PC-3 (cell line): ENCODE measurements at regions not wholly inside any gene's neighbourhood (a gene's known extent, or its start where the extent isn't known, plus 50 kb on each side); places are given as distances from the start of the nearest gene placed in this dataset.

Source experiments
- ATAC-seq: fragments of 200-7000 bp; cut with Tn5 transposase; 2 replicates; pipeline ENCODE4 v1.9.1; 2020; ENCODE audit warnings: mild to moderate bottlenecking, moderate library complexity
- BruUV-seq: library from RNA; stranded (reverse); fragments of 400-500 nt; replicated peaks from 2 replicates; lab custom pipeline; 2021; lab: Mats Ljungman, UMichigan
- CTCF ChIA-PET: fragments of 300-600 bp; sonication (Branson Sonifier 250); formaldehyde crosslinking; loops from one replicate; lab custom pipeline; 2022; ENCODE audit warnings: antibody characterized with exemption; lab: Charles Lee
- POLR2A ChIA-PET: fragments of 300-600 bp; sonication (Branson Sonifier 250); formaldehyde crosslinking; loops from one replicate; lab custom pipeline; 2022; ENCODE audit warnings: antibody characterized with exemption; ENCODE audit not compliant: unreplicated experiment; lab: Charles Lee
- DNase-seq: peaks from one replicate; pipeline ENCODE4 v3.0.0-alpha.2; 2015
- H2AFZ ChIP-seq: fragments of 300-600 bp; sonication (generic); 2 replicates; pipeline ENCODE4 v1.6.0; 2016; ENCODE audit warnings: antibody characterized with exemption, low read length
- H3F3A ChIP-seq: fragments of 300-600 bp; sonication (generic); one replicate; pipeline ENCODE4 v1.6.0; 2017; ENCODE audit warnings: antibody characterized with exemption, low read length, control low read depth, mild to moderate bottlenecking; ENCODE audit not compliant: unreplicated experiment
- H3K27ac ChIP-seq: fragments of 300-600 bp; sonication (generic); 2 replicates; pipeline ENCODE4 v1.5.1; 2016; ENCODE audit warnings: mild to moderate bottlenecking, low read length
- H3K27me3 ChIP-seq: fragments of 300-600 bp; sonication (generic); 2 replicates; pipeline ENCODE4 v1.6.1; 2016; ENCODE audit warnings: low read length, mixed read lengths
- H3K36me3 ChIP-seq: fragments of 300-600 bp; sonication (generic); 2 replicates; pipeline ENCODE4 v1.6.1; 2016; ENCODE audit warnings: low read depth, mixed run types, low read length, mixed read lengths
- H3K4me1 ChIP-seq: fragments of 300-600 bp; sonication (generic); 2 replicates; pipeline ENCODE4 v1.5.1; 2016; ENCODE audit warnings: low read length; ENCODE audit not compliant: insufficient read depth
- H3K4me2 ChIP-seq: fragments of 300-600 bp; sonication (generic); 2 replicates; pipeline ENCODE4 v1.6.0; 2016; ENCODE audit warnings: low read length
- H3K4me3 ChIP-seq: fragments of 300-600 bp; sonication (generic); 2 replicates; pipeline ENCODE4 v1.5.1; 2016; ENCODE audit warnings: mild to moderate bottlenecking, low read length, mixed read lengths
- H3K79me2 ChIP-seq: fragments of 300-600 bp; sonication (generic); 2 replicates; pipeline ENCODE4 v1.6.1; 2017; ENCODE audit warnings: low read length, mixed read lengths
- H3K9ac ChIP-seq: fragments of 300-600 bp; sonication (generic); 2 replicates; pipeline ENCODE4 v1.6.0; 2016; ENCODE audit warnings: mild to moderate bottlenecking, low read length
- H3K9me2 ChIP-seq: fragments of 300-600 bp; sonication (generic); replicated peaks from 2 replicates; pipeline ENCODE4 v1.6.1; 2016; ENCODE audit warnings: mixed run types, low read length, mixed read lengths
- H3K9me3 ChIP-seq: fragments of 300-600 bp; sonication (generic); 2 replicates; pipeline ENCODE4 v1.6.1; 2016; ENCODE audit warnings: low read length, mixed read lengths
- H4K20me1 ChIP-seq: fragments of 300-600 bp; sonication (generic); 2 replicates; pipeline ENCODE4 v1.6.1; 2016; ENCODE audit warnings: low read length, mixed read lengths
- CTCF ChIP-seq: fragments of 300-600 bp; sonication (generic); conservative IDR thresholded peaks from 2 replicates; pipeline ENCODE4 v1.5.1; 2017; ENCODE audit warnings: antibody characterized with exemption, low read depth, mild to moderate bottlenecking, low read length
- EZH2 ChIP-seq: fragments of 300-600 bp; sonication (generic); IDR thresholded peaks from one replicate; pipeline ENCODE4 v1.6.1; 2017; ENCODE audit warnings: antibody characterized with exemption, mild to moderate bottlenecking, low read length; ENCODE audit not compliant: unreplicated experiment
- EZH2phosphoT487 ChIP-seq: fragments of 300-600 bp; sonication (generic); IDR thresholded peaks from 2 replicates; pipeline ENCODE4 v1.6.1; 2018; ENCODE audit warnings: mild to moderate bottlenecking, antibody characterized with exemption, low read length, borderline replicate concordance
- intact Hi-C: fragments of 100-400 bp; cut with micrococcal nuclease; formaldehyde crosslinking; loops from 2 replicates; pipeline ENCODE4 v1.9.0; 2023

DNA sequence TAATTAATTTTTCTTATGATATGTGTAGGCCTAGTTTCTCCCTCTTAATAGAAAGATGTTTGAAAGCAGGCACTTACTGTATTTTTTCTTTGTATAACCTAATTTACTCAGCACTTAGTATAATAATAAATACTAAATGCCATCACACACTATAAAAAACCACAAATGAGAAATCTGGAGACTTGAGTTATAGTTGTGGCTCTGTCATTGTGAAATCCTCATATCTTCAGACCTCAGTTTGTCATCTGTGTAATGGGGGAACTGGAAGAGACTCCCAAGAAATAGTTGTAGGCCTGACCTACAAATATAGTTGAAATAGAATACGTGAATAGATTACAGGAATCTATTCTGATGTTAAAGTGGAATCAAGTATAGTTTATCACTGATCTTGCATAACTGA lies 287.6 kb upstream of the DPH6 start:
- intact Hi-C loops: no loop called here
- H3K4me2 ChIP-seq: no peak overlapping the region
- DNase-seq (no peak), ATAC-seq (no peak)
- BruUV-seq: no TSS peak
- H3F3A ChIP-seq: no peaks in the 10 kb centered on the region
- no peaks in the 10 kb centered on the region for H4K20me1 ChIP-seq
- no peak overlapping the region for H3K27ac ChIP-seq
- TF ChIP-seq EZH2: no peak
- TF ChIP-seq CTCF: no peak
- TF ChIP-seq EZH2phosphoT487: no peak
- no peaks in the 10 kb centered on the region for H3K9me3 ChIP-seq
- H2AFZ ChIP-seq: no peak overlapping the region
- H3K9ac ChIP-seq: no peak overlapping the region
- H3K4me3 ChIP-seq: no peak overlapping the region
- H3K36me3 ChIP-seq: no peaks in the 10 kb centered on the region
- ChIA-PET POLR2A (no interaction called here), CTCF (no interaction called here)
- no peaks in the 10 kb centered on the region for H3K27me3 ChIP-seq
- no peaks in the 10 kb centered on the region for H3K9me2 ChIP-seq
- H3K79me2 ChIP-seq: no peaks in the 10 kb centered on the region
- no peaks in the 10 kb centered on the region for H3K4me1 ChIP-seq

DNA sequence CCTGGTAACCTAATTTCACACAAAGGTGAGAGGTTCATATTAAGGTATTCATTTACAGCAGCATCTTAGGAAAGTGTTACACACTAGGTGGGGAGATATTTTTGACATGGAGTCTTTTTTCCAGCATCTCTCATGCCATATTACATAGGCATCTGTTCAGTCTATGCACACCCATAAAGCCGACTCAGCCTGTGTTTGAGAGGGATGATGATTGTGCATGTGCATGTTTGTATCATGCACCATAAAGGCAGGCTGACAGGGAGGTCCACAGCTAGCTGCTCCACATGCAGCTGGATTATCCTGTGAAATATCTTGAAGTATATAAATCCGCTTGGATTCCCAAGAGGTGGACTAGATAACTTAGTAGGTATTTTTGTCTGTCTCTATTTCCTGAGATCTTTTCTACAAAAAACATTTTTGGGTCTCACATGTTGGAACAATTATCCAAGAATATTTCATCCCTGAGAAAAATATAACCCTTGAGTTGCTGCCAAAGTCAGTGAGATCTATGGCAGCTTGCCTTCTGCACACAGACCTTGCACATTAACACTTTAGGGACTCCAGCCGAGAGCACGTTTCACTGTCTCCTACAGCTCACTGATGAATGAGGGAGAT lies 288.4 kb upstream of the DPH6 start:
- BruUV-seq: no TSS peak
- ChIA-PET CTCF (no interaction called here), POLR2A (no interaction called here)
- no peak for DNase-seq
- no peaks in the 10 kb centered on the region for H3K79me2 ChIP-seq
- H3K27ac ChIP-seq: no peak overlapping the region
- H3K9ac ChIP-seq: no peak overlapping the region
- H3F3A ChIP-seq: no peaks in the 10 kb centered on the region
- H2AFZ ChIP-seq: no peak overlapping the region
- ATAC-seq: no peak
- no peaks in the 10 kb centered on the region for H4K20me1 ChIP-seq
- TF ChIP-seq EZH2 (no peak), CTCF (no peak), EZH2phosphoT487 (no peak)
- H3K9me3 ChIP-seq: no peaks in the 10 kb centered on the region
- no peaks in the 10 kb centered on the region for H3K27me3 ChIP-seq
- H3K9me2 ChIP-seq: no peaks in the 10 kb centered on the region
- no peak overlapping the region for H3K4me2 ChIP-seq
- intact Hi-C loops: no loop called here
- H3K4me1 ChIP-seq: no peaks in the 10 kb centered on the region
- H3K36me3 ChIP-seq: no peaks in the 10 kb centered on the region
- no peak overlapping the region for H3K4me3 ChIP-seq

- Histone ChIP-seq H3K27me3 (no peaks in the 10 kb centered on the region), H3K4me2 (no peak overlapping the region), H3K27ac (no peak overlapping the region), H3K79me2 (no peaks in the 10 kb centered on the region), H3K4me1 (no peaks in the 10 kb centered on the region), H4K20me1 (no peaks in the 10 kb centered on the region), H3K9ac (no peak overlapping the region), H3F3A (no peaks in the 10 kb centered on the region), H3K4me3 (no peak overlapping the region), H3K9me2 (no peaks in the 10 kb centered on the region), H3K9me3 (no peaks in the 10 kb centered on the region), H3K36me3 (no peaks in the 10 kb centered on the region), H2AFZ (no peak overlapping the region)
- intact Hi-C loops: no loop called here
- no peak for ATAC-seq
- BruUV-seq: no TSS peak
- no peak for DNase-seq
- ChIA-PET CTCF (no interaction called here), POLR2A (no interaction called here)
- TF ChIP-seq EZH2phosphoT487 (no peak), CTCF (no peak), EZH2 (no peak)
These were observed 288.9 kb upstream of the DPH6 start for GRCh38 chr15:35834866-35835265.
